Cardiac muscle cell (in vitro differentiated cells and primary cell): ENCODE measurements at regions not wholly inside any gene's neighbourhood (a gene's known extent, or its start where the extent isn't known, plus 50 kb on each side); places are given as distances from the start of the nearest gene placed in this dataset.

Experiments used
- DNase-seq, 2 donors: peaks; one replicate each; pipeline versions ENCODE4 v3.0.0 to v3.0.0-alpha.2; 2010 to 2017; ENCODE audit warnings: low read depth in 1 of 2, low spot score in 1 of 2
- H3K27ac ChIP-seq: fragments of 200-600 bp; sonication (generic); 2 replicates; pipeline ENCODE4 v1.5.1; 2016
- H3K27me3 ChIP-seq: fragments of 200-600 bp; sonication (generic); 2 replicates; pipeline ENCODE4 v1.6.0; 2016; ENCODE audit warnings: control low read depth
- H3K36me3 ChIP-seq: fragments of 200-600 bp; sonication (generic); 2 replicates; pipeline ENCODE4 v1.5.1; 2016; ENCODE audit warnings: control low read depth
- H3K4me1 ChIP-seq: fragments of 200-600 bp; sonication (generic); 2 replicates; pipeline ENCODE4 v1.8.1; 2017; ENCODE audit warnings: low read depth, mild to moderate bottlenecking, mixed run types
- H3K4me3 ChIP-seq: fragments of 200-600 bp; sonication (generic); 2 replicates; pipeline ENCODE4 v1.5.1; 2016; ENCODE audit warnings: mild to moderate bottlenecking
- H3K9me3 ChIP-seq: fragments of 200-600 bp; sonication (generic); 2 replicates; pipeline ENCODE4 v1.5.1; 2017; ENCODE audit warnings: low read depth, mild to moderate bottlenecking, control low read depth
- CTCF ChIP-seq: IDR thresholded peaks from 2 replicates; pipeline ENCODE4 v1.5.1; 2012; ENCODE audit warnings: low read depth, mild to moderate bottlenecking, low read length

GRCh38 chr2:176967911-176968450, 244.6 kb upstream of the HNRNPA3 start:
- Histone ChIP-seq H3K4me3 (no peak overlapping the region), H3K4me1 (no peaks in the 10 kb centered on the region), H3K27ac (no peak overlapping the region), H3K27me3 (peaks cover 19% of the 10 kb centered on the region), H3K9me3 (no peaks in the 10 kb centered on the region), H3K36me3 (no peaks in the 10 kb centered on the region)
- no peak for DNase-seq
- TF ChIP-seq CTCF: no peak

DNA sequence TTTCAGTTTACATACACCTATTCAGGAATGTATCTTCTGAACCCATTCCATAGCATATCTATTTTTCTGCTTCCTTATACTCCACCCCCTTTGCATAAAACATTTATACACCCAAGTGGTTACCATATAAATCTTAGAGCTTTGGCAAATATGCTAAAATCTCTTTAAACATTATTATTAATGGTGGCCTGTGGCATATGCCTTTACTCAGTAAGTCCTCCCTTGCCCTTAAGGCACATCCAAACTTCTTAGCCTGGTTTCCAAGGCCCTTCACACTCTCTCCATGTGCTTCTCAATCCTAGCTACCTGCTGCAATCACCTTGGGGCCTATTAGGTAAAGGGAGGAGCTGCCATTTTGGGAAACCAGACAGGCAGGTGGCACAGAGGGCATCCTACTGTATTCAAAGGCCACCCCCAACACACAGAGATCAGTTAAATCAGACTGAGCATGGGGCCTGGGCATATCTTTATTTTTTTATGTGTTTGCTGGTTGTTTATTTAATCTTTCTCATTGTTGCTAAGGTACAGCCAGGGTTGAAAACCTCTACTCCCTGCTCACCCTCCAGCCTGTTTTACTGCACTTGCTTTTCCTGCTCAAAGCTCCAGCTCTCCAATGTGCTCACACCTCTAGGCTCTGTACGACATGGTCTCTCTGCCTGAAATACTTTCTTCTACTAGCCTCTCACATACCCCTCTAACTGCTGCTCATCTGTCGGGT, 242.8 kb upstream of the HNRNPA3 start:
- Histone ChIP-seq H3K4me3 (no peak overlapping the region), H3K9me3 (no peaks in the 10 kb centered on the region), H3K27me3 (peaks cover 14% of the 10 kb centered on the region), H3K4me1 (no peaks in the 10 kb centered on the region), H3K27ac (no peak overlapping the region), H3K36me3 (no peaks in the 10 kb centered on the region)
- no peak for TF ChIP-seq CTCF
- no peak for DNase-seq

GRCh38 chr2:176976736-176977685, 235.6 kb upstream of the HNRNPA3 start:
- DNase-seq: no peak
- no peak overlapping the region for H3K27ac ChIP-seq
- H3K36me3 ChIP-seq: no peaks in the 10 kb centered on the region
- no peaks in the 10 kb centered on the region for H3K9me3 ChIP-seq
- H3K27me3 ChIP-seq: no peaks in the 10 kb centered on the region
- no peak for TF ChIP-seq CTCF
- H3K4me3 ChIP-seq: no peak overlapping the region
- H3K4me1 ChIP-seq: no peaks in the 10 kb centered on the region

DNA sequence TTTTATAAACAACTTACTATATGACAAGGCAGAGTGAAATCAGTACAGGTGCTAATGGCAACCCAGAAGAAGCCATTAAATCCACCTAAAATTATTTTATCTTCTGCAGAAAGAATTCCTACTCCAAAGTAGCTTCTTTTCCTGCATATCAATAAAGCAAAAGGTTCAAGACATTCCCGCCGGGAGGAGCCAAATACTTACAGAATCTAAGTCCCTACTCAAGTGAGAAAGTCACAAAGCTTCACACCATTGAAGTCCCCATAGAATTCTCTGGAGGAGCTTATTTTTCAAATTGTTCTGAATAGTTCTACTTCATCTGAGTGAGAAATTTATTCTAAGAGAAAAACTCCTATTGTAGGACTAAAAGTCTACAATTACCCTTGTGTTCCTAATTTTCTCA, 233.7 kb upstream of the HNRNPA3 start:
- H3K4me3 ChIP-seq: no peak overlapping the region
- no peak for TF ChIP-seq CTCF
- no peaks in the 10 kb centered on the region for H3K36me3 ChIP-seq
- no peaks in the 10 kb centered on the region for H3K4me1 ChIP-seq
- DNase-seq: no peak
- H3K27ac ChIP-seq: no peak overlapping the region
- no peaks in the 10 kb centered on the region for H3K9me3 ChIP-seq
- H3K27me3 ChIP-seq: no peaks in the 10 kb centered on the region

DNA sequence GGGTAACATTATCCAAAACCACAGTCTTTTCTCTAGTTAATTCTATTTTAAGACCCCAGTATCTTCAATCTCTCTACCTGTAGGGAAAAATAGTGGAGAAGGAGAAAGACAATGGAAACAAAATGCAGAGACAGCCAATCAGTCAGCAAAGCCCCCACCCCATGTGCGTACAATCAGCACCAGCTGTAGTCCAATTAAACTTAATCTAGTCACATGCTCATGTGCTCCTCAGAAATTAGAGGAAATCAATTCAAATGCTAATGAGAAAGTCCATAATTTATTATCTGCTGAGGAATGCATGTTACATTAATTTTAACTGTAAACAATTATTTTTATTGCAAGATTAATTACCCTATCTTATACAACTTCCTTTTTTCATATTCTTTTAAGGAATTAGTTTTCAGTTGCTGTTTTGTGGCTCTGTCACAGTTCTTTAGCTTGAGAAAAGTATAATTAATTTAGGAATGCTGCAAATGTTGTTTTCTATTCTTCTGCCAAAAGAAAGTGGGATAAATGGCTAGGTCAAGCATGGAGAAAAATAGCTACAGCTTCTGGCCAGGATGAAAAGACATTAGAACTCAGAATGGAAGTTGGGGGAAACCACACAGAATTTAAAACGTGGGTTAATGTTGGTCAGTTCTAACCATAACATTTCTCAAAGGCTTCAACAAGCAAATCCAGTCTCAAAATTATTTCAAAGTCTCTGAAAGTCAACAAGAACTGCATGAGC, 232.4 kb upstream of the HNRNPA3 start:
- H3K27ac ChIP-seq: no peak overlapping the region

More for the DNA sequence above, 232.4 kb upstream of the HNRNPA3 start:
- Histone ChIP-seq H3K4me1 (no peaks in the 10 kb centered on the region), H3K4me3 (no peak overlapping the region), H3K36me3 (no peaks in the 10 kb centered on the region), H3K27me3 (no peaks in the 10 kb centered on the region), H3K9me3 (no peaks in the 10 kb centered on the region)
- no peak for TF ChIP-seq CTCF
- DNase-seq: no peak
